ENCODE measurements at regions not wholly inside any gene's neighbourhood (a gene's known extent, or its start where the extent isn't known, plus 50 kb on each side); places are given as distances from the start of the nearest gene placed in this dataset.
A peak's percentile ranks its signal among the peaks of the same experiment; 100 is the strongest.

- FAIRE-seq, result no peak
Measured at GRCh38 chr4:155107059-155107458, 101.4 kb upstream of the NPY2R start.

DNA sequence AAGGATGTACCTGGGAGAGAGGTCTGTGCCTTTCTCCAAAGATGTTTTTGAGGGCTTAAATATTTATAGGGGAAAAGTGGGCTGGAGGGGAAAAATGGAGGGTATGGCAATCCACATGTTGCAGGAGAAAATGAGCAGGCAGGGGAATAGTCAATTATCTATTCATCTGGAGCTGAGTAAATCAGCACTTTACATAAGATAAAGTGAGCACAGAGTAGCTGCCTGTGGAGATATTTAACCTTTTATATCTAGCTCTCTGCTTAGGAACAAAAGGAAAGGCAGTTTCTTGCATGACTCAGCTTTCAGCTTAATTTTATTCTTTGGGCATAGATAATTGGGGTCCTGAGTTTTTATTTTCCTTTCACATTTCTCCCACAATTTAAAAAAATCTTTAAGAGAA, 93.6 kb upstream of the NPY2R start:
- FAIRE-seq, result no peak

DNA sequence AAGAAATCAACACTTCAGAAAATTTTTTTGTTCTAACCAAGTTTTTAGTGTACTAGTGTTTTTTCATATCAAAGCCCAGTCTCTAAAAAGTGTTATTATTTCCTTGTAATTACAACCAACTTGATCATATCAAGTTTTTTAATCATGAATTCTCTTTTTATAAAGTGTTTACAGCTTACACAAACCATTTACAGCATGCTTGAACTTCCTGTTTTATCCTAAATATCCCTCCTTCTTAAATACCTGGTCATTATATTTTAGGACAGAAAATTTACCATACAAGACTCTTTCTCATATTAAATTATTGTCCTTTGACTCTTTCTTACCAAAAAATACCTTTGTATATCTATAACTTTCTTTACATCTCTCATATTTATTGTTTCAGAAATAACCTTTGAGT, 89.4 kb upstream of the NPY2R start:
- FAIRE-seq, result peak; percentile 17

DNA sequence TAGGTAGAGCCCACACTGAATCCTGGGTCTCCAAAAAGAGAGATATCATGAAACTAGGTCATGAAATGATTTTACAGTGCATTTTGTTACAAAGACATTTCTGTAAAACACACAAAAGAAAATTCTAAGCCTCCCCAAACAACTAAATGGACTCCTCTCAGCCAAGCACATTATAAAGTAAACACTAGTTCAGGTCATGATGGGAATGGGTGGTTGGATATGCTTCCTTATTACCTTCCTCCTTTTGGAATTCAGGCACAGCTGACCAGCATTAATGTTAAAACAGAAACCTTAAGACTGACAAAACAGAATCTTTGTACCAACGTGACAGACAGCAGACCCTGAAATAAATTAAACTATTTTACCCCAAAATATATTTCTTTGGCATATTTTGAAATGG, 87.9 kb upstream of the NPY2R start:
- no peak for FAIRE-seq

- FAIRE-seq, result no peak
Measured at GRCh38 chr4:155122382-155122781, 86.1 kb upstream of the NPY2R start.

DNA sequence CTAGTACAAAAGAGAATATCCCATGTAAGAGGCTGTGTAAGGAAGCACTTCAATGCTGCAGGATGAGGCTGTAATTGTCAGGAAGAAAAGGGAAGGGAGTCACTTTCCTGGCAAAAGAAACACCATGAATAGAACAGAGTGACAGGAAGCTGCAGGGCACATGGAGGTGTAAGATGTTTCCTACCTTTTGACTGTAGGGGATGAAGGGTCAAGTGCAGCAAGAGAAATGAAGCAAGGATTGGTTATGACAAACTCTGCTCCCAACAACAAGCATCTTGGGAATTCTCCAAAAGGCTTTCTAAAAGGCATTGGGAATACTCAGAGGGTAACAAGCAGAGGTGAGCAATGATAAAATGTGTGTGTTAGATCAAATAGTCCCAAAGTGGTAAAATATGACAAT, 74.3 kb upstream of the NPY2R start:
- FAIRE-seq, result no peak

DNA sequence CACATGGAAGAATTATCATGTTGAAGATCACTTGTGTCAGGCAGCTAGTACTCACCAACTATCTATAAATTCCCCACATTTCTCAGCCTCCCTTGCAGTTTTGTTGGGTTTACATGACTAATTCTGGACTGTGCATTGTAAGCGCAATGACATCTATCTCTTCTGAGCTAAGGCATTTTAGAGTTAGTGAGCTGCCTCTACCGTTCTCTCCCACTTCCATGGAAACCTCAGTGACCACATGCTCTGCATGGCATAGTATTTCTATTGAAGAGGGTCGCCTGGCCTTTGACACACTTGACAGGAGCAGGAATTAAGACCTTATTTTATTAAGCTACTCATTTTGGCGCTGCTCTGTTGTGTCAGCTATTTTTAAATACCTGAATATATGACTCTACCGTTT, 67.5 kb upstream of the NPY2R start:
- no peak for FAIRE-seq

GRCh38 chr4:155143512-155143911, 64.9 kb upstream of the NPY2R start:
- FAIRE-seq, result no peak
